B cell (primary cell): ENCODE measurements at regions not wholly inside any gene's neighbourhood (a gene's known extent, or its start where the extent isn't known, plus 50 kb on each side); places are given as distances from the start of the nearest gene placed in this dataset.

ENCODE experiments used
- ATAC-seq: fragments of 200-7000 bp; cut with Tn5 transposase; one replicate; pipeline ENCODE4 v1.10.0; 2021; ENCODE audit warnings: low read depth, mild to moderate bottlenecking, moderate number of reproducible peaks, moderate library complexity
- CTCF ChIA-PET: fragments of 350-600 bp; sonication (Branson Sonifier 250); formaldehyde crosslinking; loops from one replicate; lab custom pipeline; 2021; ENCODE audit warnings: antibody characterized with exemption, inconsistent platforms; lab: Charles Lee
- POLR2A ChIA-PET: fragments of 350-600 bp; sonication (Branson Sonifier 250); formaldehyde crosslinking; loops from one replicate; lab custom pipeline; 2021; ENCODE audit warnings: antibody characterized with exemption; lab: Charles Lee
- DNase-seq: peaks from one replicate; pipeline ENCODE4 v3.0.0; 2013
- H2AFZ ChIP-seq: 2 replicates; pipeline ENCODE4 v1.6.1; 2012; ENCODE audit warnings: mild to moderate bottlenecking, low read depth, low read length; ENCODE audit not compliant: insufficient read depth, poor library complexity, severe bottlenecking
- H3K27ac ChIP-seq, 2 donors: 1 replicate in 1 of 2; 2 replicates in 1 of 2; pipeline ENCODE4 v1.5.1; 2012 to 2013; ENCODE audit warnings: low read length in 2 of 2, mild to moderate bottlenecking in 2 of 2, moderate library complexity in 1 of 2
- H3K27me3 ChIP-seq, 4 experiments: fragments of 200-600 bp in 1 of 4; sonication (generic) in 1 of 4; replicated peaks in 1 of 4; 1 replicate in 2 of 4; 2 replicates in 2 of 4; pipeline versions ENCODE4 v1.6.1 to v1.7.0; 2013 to 2016; ENCODE audit warnings: low read length in 3 of 4, mild to moderate bottlenecking in 2 of 4, mixed read lengths in 1 of 4, moderate library complexity in 1 of 4; ENCODE audit not compliant: insufficient read depth in 4 of 4, control insufficient read depth in 3 of 4; ENCODE audit errors: control extremely low read depth in 1 of 4
- H3K36me3 ChIP-seq, 2 experiments: replicated peaks in 1 of 2; 1 replicate in 1 of 2; 2 replicates in 1 of 2; pipeline versions ENCODE4 v1.6.1 to v1.7.1; 2013; ENCODE audit warnings: low read length in 1 of 2; ENCODE audit not compliant: insufficient read depth in 2 of 2, control insufficient read depth in 1 of 2; ENCODE audit errors: control extremely low read depth in 1 of 2, extremely low read depth in 1 of 2
- H3K4me1 ChIP-seq, 2 donors: fragments of 200-600 bp in 1 of 2; sonication (generic) in 1 of 2; 1 replicate in 1 of 2; 2 replicates in 1 of 2; pipeline versions ENCODE4 v1.5.1 to v1.6.1; 2013 to 2017; ENCODE audit warnings: low read length in 2 of 2; ENCODE audit not compliant: control insufficient read depth in 2 of 2, insufficient read depth in 2 of 2
- H3K4me2 ChIP-seq: replicated peaks from 2 replicates; pipeline ENCODE3; 2012; ENCODE audit warnings: mild to moderate bottlenecking, low read depth, low read length; ENCODE audit not compliant: poor library complexity, severe bottlenecking
- H3K4me3 ChIP-seq, 5 experiments: fragments of 200-600 bp in 1 of 5; sonication (generic) in 1 of 5; 1 replicate in 3 of 5; 2 replicates in 2 of 5; pipeline versions ENCODE4 v1.5.1 to v1.7.0; 2011 to 2016; ENCODE audit warnings: low read length in 4 of 5, mild to moderate bottlenecking in 4 of 5, low read depth in 2 of 5, control low read depth in 1 of 5, moderate library complexity in 1 of 5; ENCODE audit not compliant: insufficient read depth in 1 of 5; ENCODE audit errors: control extremely low read depth in 1 of 5, extremely low read depth in 1 of 5
- H3K79me2 ChIP-seq: fragments of 200-600 bp; sonication (generic); one replicate; pipeline ENCODE4 v1.6.0; 2016; ENCODE audit warnings: low read length; ENCODE audit not compliant: control insufficient read depth, insufficient read depth
- H3K9ac ChIP-seq: fragments of 200-600 bp; sonication (generic); 2 replicates; pipeline ENCODE4 v1.6.1; 2017; ENCODE audit warnings: mild to moderate bottlenecking, low read length, moderate library complexity
- H3K9me3 ChIP-seq, 3 donors: one replicate each; pipeline versions ENCODE4 v1.6.1 to v1.7.1; 2013; ENCODE audit warnings: low read length in 2 of 3; ENCODE audit not compliant: control insufficient read depth in 2 of 3, insufficient read depth in 1 of 3; ENCODE audit errors: control extremely low read depth in 1 of 3
- H4K20me1 ChIP-seq: 2 replicates; pipeline ENCODE4 v1.6.0; 2012; ENCODE audit warnings: mild to moderate bottlenecking, low read length; ENCODE audit not compliant: insufficient read depth, control insufficient read depth, poor library complexity, severe bottlenecking
- H3K27ac Mint-ChIP-seq: one replicate; pipeline ENCODE4 v1.8.0; 2021; ENCODE audit warnings: mixed read lengths
- H3K27me3 Mint-ChIP-seq: one replicate; pipeline ENCODE4 v1.8.0; 2021; ENCODE audit warnings: mixed read lengths
- H3K4me1 Mint-ChIP-seq: one replicate; pipeline ENCODE4 v1.8.0; 2021; ENCODE audit warnings: mixed read lengths
- H3K4me3 Mint-ChIP-seq: one replicate; pipeline ENCODE4 v1.8.0; 2021; ENCODE audit warnings: mixed read lengths
- H3K9me3 Mint-ChIP-seq: one replicate; pipeline ENCODE4 v1.8.0; 2022; ENCODE audit warnings: mixed read lengths; ENCODE audit not compliant: insufficient read depth
- EZH2 ChIP-seq: IDR thresholded peaks from 2 replicates; pipeline ENCODE4 v1.6.1; 2012; ENCODE audit warnings: borderline replicate concordance, low read depth, mild to moderate bottlenecking, moderate library complexity, low read length; ENCODE audit not compliant: insufficient read depth, poor library complexity, severe bottlenecking
- WGBS: methylation state at CpG from one replicate; pipeline ENCODE4 v1.1.5; 2013; ENCODE audit warnings: missing lambda C conversion rate; ENCODE audit not compliant: insufficient coverage; 5-methylcytosine and 5-hydroxymethylcytosine counted together
- intact Hi-C: fragments of 100-400 bp; cut with micrococcal nuclease; formaldehyde crosslinking; loops from one replicate; pipeline ENCODE4 v1.10.0; 2022
- TF ChIP-seq, protein P1 (sequence below): fragments of 200-600 bp; IDR thresholded peaks from one replicate; pipeline ENCODE4 v1.8.0; 2022; ENCODE audit warnings: antibody characterized with exemption, mild to moderate bottlenecking

DNA sequence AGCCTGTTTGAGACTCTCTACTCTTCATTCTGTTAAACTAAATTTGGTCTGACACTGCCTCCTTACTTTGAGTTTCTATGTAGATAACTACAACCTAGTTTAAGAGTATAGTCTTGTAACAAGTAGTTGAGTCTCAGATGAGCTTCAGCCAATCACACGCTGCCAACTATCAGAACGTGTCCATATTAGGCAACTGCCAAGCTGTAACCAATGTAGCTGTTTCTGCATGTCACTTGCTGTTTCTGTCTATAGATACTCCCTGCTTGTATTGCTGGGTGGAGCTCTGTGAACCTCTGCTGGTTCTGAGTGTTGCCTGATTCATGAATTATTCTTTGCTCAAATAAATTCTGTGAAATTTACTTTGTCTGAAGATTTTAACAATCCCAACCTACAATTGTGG is 452.6 kb upstream of the NR5A2 start:
- H3K4me3 Mint-ChIP-seq, result no peak overlapping the region
- Histone ChIP-seq H3K4me2 (no peak overlapping the region), H3K27me3 (no peaks in the 10 kb centered on the region), H2AFZ (no peak overlapping the region), H3K4me1 (peaks cover 2 to 4% of the 10 kb centered on the region in 2 donors), H4K20me1 (no peaks in the 10 kb centered on the region), H3K9me3 (no peaks in the 10 kb centered on the region), H3K79me2 (no peaks in the 10 kb centered on the region), H3K27ac (no peak overlapping the region), H3K36me3 (no peaks in the 10 kb centered on the region), H3K9ac (no peak overlapping the region), H3K4me3 (no peak overlapping the region)
- CTCF ChIA-PET, result no interaction called here
- H3K27ac Mint-ChIP-seq, result no peak overlapping the region
- TF ChIP-seq, protein P1, sequence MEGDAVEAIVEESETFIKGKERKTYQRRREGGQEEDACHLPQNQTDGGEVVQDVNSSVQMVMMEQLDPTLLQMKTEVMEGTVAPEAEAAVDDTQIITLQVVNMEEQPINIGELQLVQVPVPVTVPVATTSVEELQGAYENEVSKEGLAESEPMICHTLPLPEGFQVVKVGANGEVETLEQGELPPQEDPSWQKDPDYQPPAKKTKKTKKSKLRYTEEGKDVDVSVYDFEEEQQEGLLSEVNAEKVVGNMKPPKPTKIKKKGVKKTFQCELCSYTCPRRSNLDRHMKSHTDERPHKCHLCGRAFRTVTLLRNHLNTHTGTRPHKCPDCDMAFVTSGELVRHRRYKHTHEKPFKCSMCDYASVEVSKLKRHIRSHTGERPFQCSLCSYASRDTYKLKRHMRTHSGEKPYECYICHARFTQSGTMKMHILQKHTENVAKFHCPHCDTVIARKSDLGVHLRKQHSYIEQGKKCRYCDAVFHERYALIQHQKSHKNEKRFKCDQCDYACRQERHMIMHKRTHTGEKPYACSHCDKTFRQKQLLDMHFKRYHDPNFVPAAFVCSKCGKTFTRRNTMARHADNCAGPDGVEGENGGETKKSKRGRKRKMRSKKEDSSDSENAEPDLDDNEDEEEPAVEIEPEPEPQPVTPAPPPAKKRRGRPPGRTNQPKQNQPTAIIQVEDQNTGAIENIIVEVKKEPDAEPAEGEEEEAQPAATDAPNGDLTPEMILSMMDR, result no peak
- no peak for TF ChIP-seq EZH2
- POLR2A ChIA-PET, result no interaction called here
- peaks cover 7% of the 10 kb centered on the region for H3K27me3 Mint-ChIP-seq
- 84% methylated on average over 2 of the region's 2 CpGs for WGBS
- ATAC-seq (no peak), DNase-seq (no peak)
- H3K4me1 Mint-ChIP-seq, result peaks cover 8% of the 10 kb centered on the region
- intact Hi-C loops, result no loop called here
- no peaks in the 10 kb centered on the region for H3K9me3 Mint-ChIP-seq

DNA sequence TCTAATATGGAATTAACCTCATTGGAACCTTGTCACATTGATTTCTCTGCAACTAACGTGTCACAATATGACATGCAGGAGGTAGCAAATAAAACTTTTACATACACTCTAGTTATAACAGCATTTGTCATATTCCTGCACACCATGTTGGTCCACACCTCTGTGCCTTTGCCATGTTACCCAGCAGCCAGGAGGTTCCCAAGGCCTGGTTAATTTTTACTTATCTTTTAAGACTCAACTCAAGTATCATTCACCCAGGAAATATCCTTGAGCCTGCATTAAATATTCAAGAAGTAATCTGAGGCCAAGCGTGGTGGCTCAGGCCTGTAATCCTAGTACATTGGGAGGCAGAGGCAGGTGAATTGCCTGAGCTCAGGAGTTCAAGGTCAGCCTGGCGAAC is 447.2 kb upstream of the NR5A2 start:
- H3K79me2 ChIP-seq, result no peaks in the 10 kb centered on the region
- no peaks in the 10 kb centered on the region for H3K9me3 ChIP-seq
- H3K9ac ChIP-seq, result no peak overlapping the region
- H3K27ac Mint-ChIP-seq, result no peak overlapping the region
- H3K4me1 Mint-ChIP-seq, result no peaks in the 10 kb centered on the region
- H3K27me3 ChIP-seq, result no peaks in the 10 kb centered on the region
- H3K4me1 ChIP-seq, result no peaks in the 10 kb centered on the region
- H3K4me2 ChIP-seq, result no peak overlapping the region
- DNase-seq, result no peak
- intact Hi-C loops, result no loop called here
- H3K27ac ChIP-seq, result no peak overlapping the region
- POLR2A ChIA-PET, result no interaction called here
- H2AFZ ChIP-seq, result no peak overlapping the region
- no peak for ATAC-seq
- 100% methylated on average over 2 of the region's 3 CpGs for WGBS
- no peak overlapping the region for H3K4me3 ChIP-seq
- H4K20me1 ChIP-seq, result no peaks in the 10 kb centered on the region
- H3K4me3 Mint-ChIP-seq, result no peak overlapping the region
- H3K36me3 ChIP-seq, result no peaks in the 10 kb centered on the region
- peaks cover 7% of the 10 kb centered on the region for H3K27me3 Mint-ChIP-seq
- H3K9me3 Mint-ChIP-seq, result no peaks in the 10 kb centered on the region
- TF ChIP-seq, protein P1, result no peak
- TF ChIP-seq EZH2, result no peak
- CTCF ChIA-PET, result no interaction called here
